ENCODE measurements at regions not wholly inside any gene's neighbourhood (a gene's known extent, or its start where the extent isn't known, plus 50 kb on each side); places are given as distances from the start of the nearest gene placed in this dataset.

DNA sequence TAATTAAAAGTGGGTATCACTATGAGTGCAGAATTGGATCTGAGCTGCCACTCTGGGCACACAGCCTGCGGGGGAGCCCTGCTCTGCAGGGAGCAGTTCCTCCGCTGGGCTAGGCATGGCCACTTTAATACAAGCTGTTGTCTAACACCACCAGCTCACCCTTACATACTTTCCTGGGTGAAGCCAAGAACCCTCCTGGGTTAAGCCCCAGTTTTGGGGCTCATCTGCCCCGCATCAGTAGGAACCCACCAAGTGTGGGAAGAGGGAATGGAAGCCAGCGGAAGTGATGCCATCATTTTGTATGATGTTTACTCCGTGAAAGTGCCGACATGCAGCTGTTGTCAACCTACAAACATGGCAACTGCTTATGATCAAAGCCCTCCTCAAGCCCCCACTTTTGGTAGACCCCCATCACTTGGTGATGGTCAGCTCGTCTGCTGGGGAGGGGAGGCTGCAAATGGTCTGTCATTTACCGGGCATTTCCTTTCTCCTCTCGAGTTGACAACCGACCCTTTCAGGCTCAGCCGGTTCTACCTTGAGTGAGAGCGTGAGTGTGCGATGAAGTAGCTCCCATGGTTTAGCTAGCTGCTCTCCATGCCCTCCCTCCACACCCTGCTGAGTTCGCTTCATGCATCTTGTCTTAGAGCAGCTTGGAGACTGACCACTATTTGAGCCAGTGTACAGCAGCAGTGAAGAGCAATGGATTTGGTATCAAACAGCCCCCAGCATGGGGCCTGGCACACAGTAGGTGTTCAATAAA is 95.3 kb upstream of the IER5L start:
- H3K4me1 ChIP-seq (ENCODE audit: control insufficient read depth, low read length): peaks cover 18% of the 10 kb centered on the region
- no peaks in the 10 kb centered on the region for H4K20me1 ChIP-seq (ENCODE audit: control insufficient read depth, insufficient read depth, low read depth, low read length)
- H3K27ac ChIP-seq (ENCODE audit: low read depth, low read length): no peak overlapping the region
- no peaks in the 10 kb centered on the region for H3K9me2 ChIP-seq (replicated peaks; ENCODE audit: control insufficient read depth, low read length)
- no peak for TF ChIP-seq EZH2phosphoT487 (IDR thresholded peaks at IDR 0.05; ENCODE audit: borderline replicate concordance, low read length)
- TF ChIP-seq, protein P1, sequence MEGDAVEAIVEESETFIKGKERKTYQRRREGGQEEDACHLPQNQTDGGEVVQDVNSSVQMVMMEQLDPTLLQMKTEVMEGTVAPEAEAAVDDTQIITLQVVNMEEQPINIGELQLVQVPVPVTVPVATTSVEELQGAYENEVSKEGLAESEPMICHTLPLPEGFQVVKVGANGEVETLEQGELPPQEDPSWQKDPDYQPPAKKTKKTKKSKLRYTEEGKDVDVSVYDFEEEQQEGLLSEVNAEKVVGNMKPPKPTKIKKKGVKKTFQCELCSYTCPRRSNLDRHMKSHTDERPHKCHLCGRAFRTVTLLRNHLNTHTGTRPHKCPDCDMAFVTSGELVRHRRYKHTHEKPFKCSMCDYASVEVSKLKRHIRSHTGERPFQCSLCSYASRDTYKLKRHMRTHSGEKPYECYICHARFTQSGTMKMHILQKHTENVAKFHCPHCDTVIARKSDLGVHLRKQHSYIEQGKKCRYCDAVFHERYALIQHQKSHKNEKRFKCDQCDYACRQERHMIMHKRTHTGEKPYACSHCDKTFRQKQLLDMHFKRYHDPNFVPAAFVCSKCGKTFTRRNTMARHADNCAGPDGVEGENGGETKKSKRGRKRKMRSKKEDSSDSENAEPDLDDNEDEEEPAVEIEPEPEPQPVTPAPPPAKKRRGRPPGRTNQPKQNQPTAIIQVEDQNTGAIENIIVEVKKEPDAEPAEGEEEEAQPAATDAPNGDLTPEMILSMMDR (IDR thresholded peaks at IDR 0.05; ENCODE audit: low read depth, low read length, poor library complexity, severe bottlenecking): no peak
- H3K27me3 ChIP-seq (ENCODE audit: control insufficient read depth, low read length): peaks cover 16% of the 10 kb centered on the region
- H3K4me3 ChIP-seq (ENCODE audit: low read length): no peak overlapping the region
- H3K9me3 ChIP-seq (ENCODE audit: control insufficient read depth, insufficient read depth, low read length): no peaks in the 10 kb centered on the region
- no peaks in the 10 kb centered on the region for H3K79me2 ChIP-seq (ENCODE audit: control insufficient read depth, low read length)
- no peak overlapping the region for H3K4me2 ChIP-seq (ENCODE audit: low read length)
- no peaks in the 10 kb centered on the region for H3F3A ChIP-seq (ENCODE audit: control insufficient read depth, insufficient read depth)
- H3K36me3 ChIP-seq (ENCODE audit: control insufficient read depth, low read length): no peaks in the 10 kb centered on the region

DNA sequence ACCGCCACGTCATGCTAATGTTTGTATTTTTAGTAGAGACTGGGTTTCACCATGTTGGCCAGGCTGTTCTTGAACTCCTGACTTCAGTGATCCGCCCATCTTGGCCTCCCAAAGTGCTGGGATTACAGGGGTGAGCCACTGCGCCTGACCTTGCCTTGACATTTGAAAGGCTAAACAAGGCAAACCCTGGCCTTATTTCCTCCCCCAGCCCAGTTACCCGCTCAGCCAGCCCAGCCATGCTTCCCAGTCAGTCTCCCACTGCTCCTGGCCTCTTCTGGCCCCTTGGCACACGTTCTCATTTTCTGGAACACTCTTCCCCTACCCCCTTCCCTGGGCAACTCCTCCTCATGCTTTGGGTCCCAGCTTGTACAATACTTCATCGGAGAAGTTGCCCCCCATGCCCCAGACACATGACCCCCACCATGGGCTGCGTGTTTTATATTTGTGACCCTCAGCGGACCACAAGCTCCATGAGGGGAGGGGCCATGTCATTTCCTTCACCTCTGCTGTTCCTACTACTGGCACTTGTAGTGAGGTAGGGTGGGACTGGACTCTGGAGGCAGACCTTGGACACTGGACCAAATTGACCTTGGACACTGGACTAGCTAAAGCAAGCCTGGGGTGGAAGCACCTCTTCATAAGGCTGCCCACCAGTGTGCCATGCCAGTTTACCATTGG is 94.4 kb upstream of the IER5L start:
- Histone ChIP-seq H3K9me2 (replicated peaks; ENCODE audit: control insufficient read depth, low read length) (no peaks in the 10 kb centered on the region), H3K9me3 (ENCODE audit: control insufficient read depth, insufficient read depth, low read length) (no peaks in the 10 kb centered on the region), H3K4me2 (ENCODE audit: low read length) (no peak overlapping the region), H3K4me3 (ENCODE audit: low read length) (no peak overlapping the region), H3K4me1 (ENCODE audit: control insufficient read depth, low read length) (peaks cover 18% of the 10 kb centered on the region), H3K27ac (ENCODE audit: low read depth, low read length) (no peak overlapping the region), H3K79me2 (ENCODE audit: control insufficient read depth, low read length) (no peaks in the 10 kb centered on the region), H3K36me3 (ENCODE audit: control insufficient read depth, low read length) (no peaks in the 10 kb centered on the region), H3F3A (ENCODE audit: control insufficient read depth, insufficient read depth) (no peaks in the 10 kb centered on the region), H4K20me1 (ENCODE audit: control insufficient read depth, insufficient read depth, low read depth, low read length) (no peaks in the 10 kb centered on the region), H3K27me3 (ENCODE audit: control insufficient read depth, low read length) (peaks cover 16% of the 10 kb centered on the region)
- TF ChIP-seq, protein P1 (IDR thresholded peaks at IDR 0.05; ENCODE audit: low read depth, low read length, poor library complexity, severe bottlenecking): no peak
- TF ChIP-seq EZH2phosphoT487 (IDR thresholded peaks at IDR 0.05; ENCODE audit: borderline replicate concordance, low read length): no peak

DNA sequence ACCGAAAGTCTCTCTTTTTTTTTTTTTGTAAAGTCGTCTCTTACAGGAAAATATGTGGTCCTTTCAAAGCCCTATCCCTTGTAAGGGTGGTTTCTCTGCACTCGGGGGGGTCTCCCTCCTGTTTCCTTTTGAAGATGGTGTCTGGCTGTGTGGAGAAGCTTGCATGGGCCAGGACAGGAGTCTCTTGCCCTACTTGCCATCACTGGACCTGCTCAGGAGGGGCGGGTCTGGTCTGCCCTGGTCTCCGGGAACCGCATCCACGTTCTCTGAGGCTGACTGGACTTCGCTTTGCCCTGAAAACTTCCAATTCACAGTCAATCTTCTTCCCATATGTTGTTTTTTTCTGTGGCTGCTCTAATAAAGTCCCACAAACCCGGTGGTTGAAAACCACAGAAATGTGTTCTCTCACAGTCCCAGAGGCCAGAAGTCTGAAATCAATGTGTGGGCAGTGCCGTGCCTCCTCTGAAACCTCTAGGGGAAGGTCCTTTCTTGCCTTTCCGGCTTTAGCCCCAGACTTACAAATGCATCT is 92.9 kb upstream of the IER5L start:
- Histone ChIP-seq H3F3A (ENCODE audit: control insufficient read depth, insufficient read depth) (no peaks in the 10 kb centered on the region), H3K4me2 (ENCODE audit: low read length) (peak overlapping the region; percentile 57)

More for the DNA sequence above, 92.9 kb upstream of the IER5L start:
- no peak overlapping the region for H3K27ac ChIP-seq (ENCODE audit: low read depth, low read length)
- H3K36me3 ChIP-seq (ENCODE audit: control insufficient read depth, low read length): no peaks in the 10 kb centered on the region
- no peaks in the 10 kb centered on the region for H3K9me3 ChIP-seq (ENCODE audit: control insufficient read depth, insufficient read depth, low read length)
- peak overlapping the region; percentile 41; the same call in 1 of the 2 replicates for H3K4me3 ChIP-seq (ENCODE audit: low read length)
- H3K27me3 ChIP-seq (ENCODE audit: control insufficient read depth, low read length): peaks cover 16% of the 10 kb centered on the region
- H3K4me1 ChIP-seq (ENCODE audit: control insufficient read depth, low read length): peaks cover 18% of the 10 kb centered on the region
- no peaks in the 10 kb centered on the region for H3K79me2 ChIP-seq (ENCODE audit: control insufficient read depth, low read length)
- no peaks in the 10 kb centered on the region for H4K20me1 ChIP-seq (ENCODE audit: control insufficient read depth, insufficient read depth, low read depth, low read length)
- TF ChIP-seq, protein P1 (IDR thresholded peaks at IDR 0.05; ENCODE audit: low read depth, low read length, poor library complexity, severe bottlenecking): no peak
- TF ChIP-seq EZH2phosphoT487 (IDR thresholded peaks at IDR 0.05; ENCODE audit: borderline replicate concordance, low read length): no peak
- no peaks in the 10 kb centered on the region for H3K9me2 ChIP-seq (replicated peaks; ENCODE audit: control insufficient read depth, low read length)

Data from DOHH2 (cell line).